IMR-90 (cell line): ENCODE measurements at regions not wholly inside any gene's neighbourhood (a gene's known extent, or its start where the extent isn't known, plus 50 kb on each side); places are given as distances from the start of the nearest gene placed in this dataset.

Experiments
- ATAC-seq: fragments of 200-7000 bp; cut with Tn5 transposase; 2 replicates; pipeline ENCODE4 v1.9.1; 2020; ENCODE audit warnings: low read depth, mild to moderate bottlenecking, moderate library complexity
- BruUV-seq: library from RNA; stranded (reverse); fragments of 400-500 nt; replicated peaks from 2 replicates; lab custom pipeline; 2021; lab: Mats Ljungman, UMichigan
- CTCF ChIA-PET: fragments of 300-600 bp; formaldehyde crosslinking; extraction: SDS; loops from one replicate; lab custom pipeline; 2021; ENCODE audit warnings: antibody characterized with exemption; lab: Yijun Ruan, JAX
- POLR2A ChIA-PET: fragments of 300-600 bp; sonication (Branson Sonifier 250); formaldehyde crosslinking; loops from one replicate; lab custom pipeline; 2022; ENCODE audit warnings: antibody characterized with exemption; ENCODE audit not compliant: unreplicated experiment; lab: Charles Lee
- DNase-seq: peaks from one replicate; pipeline ENCODE4 v3.0.0; 2013
- H2AFZ ChIP-seq: replicated peaks from 2 replicates; pipeline ENCODE3; 2013; ENCODE audit warnings: low read length, mild to moderate bottlenecking; ENCODE audit not compliant: poor library complexity
- H2AK5ac ChIP-seq: 2 replicates; pipeline ENCODE4 v1.6.1; 2013; ENCODE audit warnings: low read depth, low read length, inconsistent platforms
- H2AK9ac ChIP-seq: replicated peaks from 2 replicates; pipeline ENCODE3; 2013; ENCODE audit warnings: mild to moderate bottlenecking, low read depth, low read length, moderate library complexity; ENCODE audit not compliant: poor library complexity
- H2BK120ac ChIP-seq: 2 replicates; pipeline ENCODE4 v1.6.1; 2013; ENCODE audit warnings: low read depth, low read length, inconsistent platforms
- H2BK15ac ChIP-seq: 3 replicates; pipeline ENCODE4 v1.6.1; 2013; ENCODE audit warnings: low read depth, low read length, inconsistent platforms
- H2BK20ac ChIP-seq: 2 replicates; pipeline ENCODE4 v1.6.1; 2013; ENCODE audit warnings: low read depth, mild to moderate bottlenecking, inconsistent platforms, low read length, moderate library complexity
- H2BK5ac ChIP-seq: 2 replicates; pipeline ENCODE4 v1.6.1; 2013; ENCODE audit warnings: mild to moderate bottlenecking, low read depth, low read length, inconsistent platforms; ENCODE audit not compliant: poor library complexity, severe bottlenecking
- H3K14ac ChIP-seq: replicated peaks from 2 replicates; pipeline ENCODE4 v1.6.1; 2013; ENCODE audit warnings: low read depth, low read length, inconsistent platforms
- H3K18ac ChIP-seq: 2 replicates; pipeline ENCODE4 v1.6.1; 2013; ENCODE audit warnings: low read depth, low read length, control low read depth
- H3K23ac ChIP-seq: 2 replicates; pipeline ENCODE4 v1.6.1; 2013; ENCODE audit warnings: low read depth, low read length, inconsistent platforms
- H3K27ac ChIP-seq: 2 replicates; pipeline ENCODE4 v1.5.1; 2013; ENCODE audit warnings: mild to moderate bottlenecking, control low read depth, low read length; ENCODE audit not compliant: insufficient read depth
- H3K27me3 ChIP-seq: 2 replicates; pipeline ENCODE4 v1.6.1; 2013; ENCODE audit warnings: low read length; ENCODE audit not compliant: control insufficient read depth, insufficient read depth
- H3K36me3 ChIP-seq: 2 replicates; pipeline ENCODE4 v1.6.1; 2013; ENCODE audit warnings: low read length, mixed read lengths; ENCODE audit not compliant: control insufficient read depth, insufficient read depth
- H3K4ac ChIP-seq: 2 replicates; pipeline ENCODE4 v1.6.1; 2013; ENCODE audit warnings: low read depth, low read length, inconsistent platforms
- H3K4me1 ChIP-seq: 2 replicates; pipeline ENCODE4 v1.6.1; 2013; ENCODE audit warnings: low read length, mixed read lengths; ENCODE audit not compliant: control insufficient read depth, insufficient read depth
- H3K4me2 ChIP-seq: 2 replicates; pipeline ENCODE4 v1.6.1; 2013; ENCODE audit warnings: low read depth, mild to moderate bottlenecking, control low read depth, low read length, moderate library complexity
- H3K4me3 ChIP-seq: 2 replicates; pipeline ENCODE4 v1.5.1; 2013; ENCODE audit warnings: low read depth, mild to moderate bottlenecking, control low read depth, low read length, moderate library complexity; ENCODE audit not compliant: insufficient read depth
- H3K56ac ChIP-seq: 2 replicates; pipeline ENCODE4 v1.6.1; 2013; ENCODE audit warnings: low read length, inconsistent platforms; ENCODE audit not compliant: insufficient read depth; ENCODE audit errors: extremely low read depth
- H3K79me1 ChIP-seq, 2 experiments: 2 replicates each; pipeline ENCODE4 v1.6.1; 2013; ENCODE audit warnings: low read length in 2 of 2, inconsistent platforms in 1 of 2, low read depth in 1 of 2
- H3K9ac ChIP-seq: 2 replicates; pipeline ENCODE4 v1.6.1; 2013; ENCODE audit warnings: low read depth, low read length, control low read depth
- H3K9me1 ChIP-seq: 2 replicates; pipeline ENCODE4 v1.6.1; 2013; ENCODE audit warnings: low read length, inconsistent platforms; ENCODE audit not compliant: insufficient read depth
- H3K9me3 ChIP-seq: 2 replicates; pipeline ENCODE4 v1.6.1; 2013; ENCODE audit warnings: low read length; ENCODE audit not compliant: control insufficient read depth, insufficient read depth
- H4K20me1 ChIP-seq: 2 replicates; pipeline ENCODE4 v1.6.1; 2013; ENCODE audit warnings: low read length, inconsistent platforms; ENCODE audit not compliant: insufficient read depth
- H4K5ac ChIP-seq: 2 replicates; pipeline ENCODE4 v1.6.1; 2013; ENCODE audit warnings: mild to moderate bottlenecking, low read depth, low read length, control low read depth
- H4K8ac ChIP-seq, 2 experiments: 2 replicates each; pipeline ENCODE4 v1.6.1; 2013; ENCODE audit warnings: low read depth in 2 of 2, low read length in 2 of 2, control low read depth in 1 of 2, inconsistent platforms in 1 of 2
- H4K91ac ChIP-seq: 2 replicates; pipeline ENCODE4 v1.6.1; 2013; ENCODE audit warnings: low read depth, low read length, inconsistent platforms; ENCODE audit not compliant: insufficient read depth
- CEBPB ChIP-seq: IDR thresholded peaks from 2 replicates; pipeline ENCODE4 v1.6.1; 2012; ENCODE audit warnings: low read depth, low read length, improper control_type of control experiment
- MAFK ChIP-seq: IDR thresholded peaks from 2 replicates; pipeline ENCODE4 v1.6.1; 2012; ENCODE audit warnings: low read depth, low read length, improper control_type of control experiment
- MXI1 ChIP-seq: IDR thresholded peaks from 2 replicates; pipeline ENCODE4 v1.6.1; 2012; ENCODE audit warnings: low read depth, mild to moderate bottlenecking, low read length, moderate library complexity, borderline replicate concordance
- NFE2L2 ChIP-seq: fragments of 150-350 bp; IDR thresholded peaks from 2 replicates; pipeline ENCODE4 v1.6.1; 2016; ENCODE audit warnings: low read depth, mild to moderate bottlenecking, low read length
- POLR2A ChIP-seq: IDR thresholded peaks from 2 replicates; pipeline ENCODE4 v1.6.1; 2012; ENCODE audit warnings: mild to moderate bottlenecking, low read depth, low read length
- RAD21 ChIP-seq: IDR thresholded peaks from 2 replicates; pipeline ENCODE4 v1.6.1; 2012; ENCODE audit warnings: low read length, improper control_type of control experiment
- RFX5 ChIP-seq: IDR thresholded peaks from 2 replicates; pipeline ENCODE4 v1.8.0; 2012; ENCODE audit warnings: low read depth, mild to moderate bottlenecking, low read length, moderate library complexity
- SMC3 ChIP-seq: fragments of 150-350 bp; IDR thresholded peaks from 2 replicates; pipeline ENCODE4 v1.6.1; 2016; ENCODE audit warnings: low read depth, mild to moderate bottlenecking, antibody characterized with exemption, low read length, moderate library complexity
- WGBS, 2 experiments: methylation state at CpG; one replicate each; pipeline versions ENCODE4 v1.1.5 to v1.1.7; 2013; ENCODE audit warnings: missing lambda C conversion rate in 2 of 2; ENCODE audit not compliant: insufficient read length in 1 of 2; ENCODE audit errors: extremely low coverage in 2 of 2; 5-methylcytosine and 5-hydroxymethylcytosine counted together
- dilution Hi-C: fragments of 300-500 bp; cut with HindIII; formaldehyde crosslinking; loops from one replicate; pipeline ENCODE4 v1.14.3; 2018; ENCODE audit warnings: low sequenced_read_pairs; ENCODE audit not compliant: unreplicated experiment
- in situ Hi-C: fragments of 300-500 bp; cut with MboI; formaldehyde crosslinking; loops from 3 replicates; pipeline ENCODE4 v1.14.3; 2019; ENCODE audit warnings: low sequenced_read_pairs, inconsistent platforms, mixed read lengths
- intact Hi-C: fragments of 100-400 bp; cut with micrococcal nuclease; formaldehyde crosslinking; loops from 2 replicates; pipeline ENCODE4 v1.10.0; 2022
- TF ChIP-seq, protein P1 (sequence below): fragments of 150-350 bp; IDR thresholded peaks from 2 replicates; pipeline ENCODE4 v1.6.1; 2016; ENCODE audit warnings: low read depth, mild to moderate bottlenecking, low read length, moderate library complexity, borderline replicate concordance
- TF ChIP-seq, protein P2 (sequence below): fragments of 150-350 bp; IDR thresholded peaks from 2 replicates; pipeline ENCODE4 v1.6.1; 2017; ENCODE audit warnings: mild to moderate bottlenecking, antibody characterized with exemption, low read length, low read depth

DNA sequence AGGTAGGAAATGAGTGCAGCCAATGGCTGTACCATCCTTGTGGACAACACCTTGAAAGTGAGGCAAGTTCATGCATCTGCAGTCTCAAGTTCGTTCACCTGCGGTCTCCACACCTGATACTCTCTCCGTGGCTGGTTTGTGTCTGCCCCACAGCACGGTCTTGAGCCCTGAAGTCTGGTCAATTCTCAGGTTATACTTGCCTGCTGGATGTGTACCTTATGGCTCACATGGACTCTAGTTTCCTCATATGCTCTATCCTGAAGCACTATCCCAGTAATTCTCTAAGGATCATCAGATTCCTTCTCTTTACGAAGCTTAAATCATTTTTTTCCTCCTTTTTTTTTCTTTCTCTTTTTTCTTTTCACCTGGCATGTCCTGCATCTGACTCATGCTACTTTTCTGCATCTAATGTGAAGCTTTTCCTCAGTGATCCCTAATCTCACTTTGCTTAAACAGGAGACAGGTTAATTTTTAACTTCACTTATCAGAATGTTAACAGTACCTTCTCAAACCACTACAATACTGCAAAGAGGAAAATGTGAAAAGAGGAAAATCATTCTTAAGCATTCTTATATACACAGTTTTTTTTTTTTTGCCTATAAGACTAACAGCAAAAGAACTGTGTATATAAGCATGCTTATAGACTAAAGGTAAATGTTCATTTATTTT, 511.2 kb downstream of the SOX11 start:
- H2BK120ac ChIP-seq = no peak overlapping the region
- peaks cover 1% of the 10 kb centered on the region; the same call in 1 of the 2 replicates for H3K9me3 ChIP-seq
- H2AK9ac ChIP-seq = no peak overlapping the region
- intact Hi-C loops = no loop called here
- dilution Hi-C loops = no loop called here
- no peak overlapping the region for H3K23ac ChIP-seq
- H2BK20ac ChIP-seq = no peak overlapping the region
- in situ Hi-C loops = no loop called here
- H3K79me1 ChIP-seq = no peaks in the 10 kb centered on the region
- no peak overlapping the region for H3K14ac ChIP-seq
- no peak overlapping the region for H3K56ac ChIP-seq
- H4K5ac ChIP-seq = no peak overlapping the region
- no peak overlapping the region for H3K9ac ChIP-seq
- 92% methylated on average over 4 of the region's 5 CpGs; no CpG with 5 or more reads in 1 of the 2 experiments for WGBS, 2 experiments
- no peak overlapping the region for H2BK15ac ChIP-seq
- no peak overlapping the region for H3K18ac ChIP-seq
- no peaks in the 10 kb centered on the region for H3K4me1 ChIP-seq
- H2BK5ac ChIP-seq = no peak overlapping the region
- ChIA-PET CTCF (interaction anchor here (0.6 kb wide), 1 partner anchor 14 kb away, joined by 5 read pairs; no protein-coding TSS in a partner anchor), POLR2A (no interaction called here)
- H4K20me1 ChIP-seq = no peaks in the 10 kb centered on the region
- BruUV-seq = no TSS peak
- H4K8ac ChIP-seq = no peak overlapping the region
- no peak overlapping the region for H3K4ac ChIP-seq
- H3K27me3 ChIP-seq = no peaks in the 10 kb centered on the region
- H4K91ac ChIP-seq = no peak overlapping the region
- DNase-seq = no peak
- H3K4me3 ChIP-seq = no peak overlapping the region
- H2AFZ ChIP-seq = no peak overlapping the region
- ATAC-seq = no peak
- H3K9me1 ChIP-seq = no peaks in the 10 kb centered on the region
- H3K36me3 ChIP-seq = no peaks in the 10 kb centered on the region
- H2AK5ac ChIP-seq = no peak overlapping the region
- H3K27ac ChIP-seq = no peak overlapping the region
- TF ChIP-seq CEBPB (no peak), MXI1 (no peak), RFX5 (no peak), NFE2L2 (no peak), RAD21 (no peak), MAFK (no peak), SMC3 (no peak), POLR2A (no peak)
- TF ChIP-seq, protein P1, sequence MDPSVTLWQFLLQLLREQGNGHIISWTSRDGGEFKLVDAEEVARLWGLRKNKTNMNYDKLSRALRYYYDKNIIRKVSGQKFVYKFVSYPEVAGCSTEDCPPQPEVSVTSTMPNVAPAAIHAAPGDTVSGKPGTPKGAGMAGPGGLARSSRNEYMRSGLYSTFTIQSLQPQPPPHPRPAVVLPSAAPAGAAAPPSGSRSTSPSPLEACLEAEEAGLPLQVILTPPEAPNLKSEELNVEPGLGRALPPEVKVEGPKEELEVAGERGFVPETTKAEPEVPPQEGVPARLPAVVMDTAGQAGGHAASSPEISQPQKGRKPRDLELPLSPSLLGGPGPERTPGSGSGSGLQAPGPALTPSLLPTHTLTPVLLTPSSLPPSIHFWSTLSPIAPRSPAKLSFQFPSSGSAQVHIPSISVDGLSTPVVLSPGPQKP = no peak
- TF ChIP-seq, protein P2, sequence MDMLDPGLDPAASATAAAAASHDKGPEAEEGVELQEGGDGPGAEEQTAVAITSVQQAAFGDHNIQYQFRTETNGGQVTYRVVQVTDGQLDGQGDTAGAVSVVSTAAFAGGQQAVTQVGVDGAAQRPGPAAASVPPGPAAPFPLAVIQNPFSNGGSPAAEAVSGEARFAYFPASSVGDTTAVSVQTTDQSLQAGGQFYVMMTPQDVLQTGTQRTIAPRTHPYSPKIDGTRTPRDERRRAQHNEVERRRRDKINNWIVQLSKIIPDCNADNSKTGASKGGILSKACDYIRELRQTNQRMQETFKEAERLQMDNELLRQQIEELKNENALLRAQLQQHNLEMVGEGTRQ = no peak
- H3K4me2 ChIP-seq = no peak overlapping the region
